HG03457 (cell line): ENCODE measurements at regions not wholly inside any gene's neighbourhood (a gene's known extent, or its start where the extent isn't known, plus 50 kb on each side); places are given as distances from the start of the nearest gene placed in this dataset.
"Not testable (repeated sequence)": the region's sequence is repeated elsewhere in the genome, so short reads cannot be mapped to it uniquely, and the experiment has no call there.

Experiments used
- ATAC-seq: cut with Tn5 transposase; IDR thresholded peaks from one replicate; pipeline ENCODE4 v1.9.1; 2021; ENCODE audit warnings: moderate number of reproducible peaks; ENCODE audit not compliant: unreplicated experiment

DNA sequence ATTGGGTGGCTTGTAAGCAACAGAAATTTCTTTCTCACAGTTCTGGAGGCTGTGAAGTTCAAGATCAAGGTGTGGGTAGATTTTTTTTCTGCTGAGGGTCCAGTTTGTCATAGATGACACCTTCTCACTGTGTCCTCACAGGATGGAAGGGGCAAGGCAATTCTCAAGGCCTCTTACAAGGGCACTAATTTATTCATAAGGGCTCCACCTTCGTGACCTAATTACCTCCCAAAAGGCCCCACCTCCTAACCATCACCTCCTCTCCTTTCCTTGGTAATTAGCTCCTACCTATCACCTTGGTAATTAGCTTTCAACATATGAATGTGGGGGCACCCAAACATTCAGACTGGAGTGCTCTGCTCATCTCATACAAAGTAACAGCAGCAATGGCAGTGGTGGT is 92.3 kb upstream of the CD44 start:
- ATAC-seq: no peak

DNA sequence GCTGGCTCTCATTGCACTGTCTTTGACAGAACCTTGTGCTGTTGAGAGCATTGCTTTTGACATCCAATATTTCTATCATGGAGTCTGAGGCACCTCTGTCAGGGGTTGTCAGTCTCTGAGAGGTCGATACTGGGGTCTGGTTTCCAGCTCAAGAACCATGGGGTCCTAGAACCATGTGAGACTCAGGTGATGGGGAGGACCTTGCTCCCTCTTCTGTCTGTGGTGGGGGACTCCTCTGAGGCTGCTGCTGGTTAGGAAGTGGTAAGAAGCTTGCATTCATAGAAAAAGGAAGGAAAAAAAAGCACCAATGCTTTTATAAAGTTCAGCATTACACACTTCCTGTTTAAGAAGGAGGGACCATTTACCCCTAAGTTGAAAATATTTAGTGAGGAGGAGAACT is 91.8 kb upstream of the CD44 start:
- ATAC-seq: no peak

DNA sequence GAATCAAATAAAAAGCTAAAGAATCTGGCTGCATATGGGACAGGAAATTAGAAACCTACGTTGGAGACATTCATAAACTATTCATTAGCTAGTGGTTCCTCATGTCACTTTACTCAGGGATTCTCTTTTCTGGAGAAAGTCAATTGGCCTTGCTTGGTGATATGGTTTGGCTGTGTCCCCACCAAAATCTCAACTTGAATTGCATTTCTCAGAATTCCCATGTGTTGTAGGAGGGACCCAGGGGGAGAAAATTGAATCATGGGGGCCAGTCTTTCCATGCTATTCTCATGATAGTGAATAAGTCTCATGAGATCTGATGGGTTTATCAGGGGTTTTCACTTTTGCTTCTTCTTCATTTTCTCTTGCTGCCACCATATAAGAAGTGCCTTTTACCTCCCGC is 91.2 kb upstream of the CD44 start:
- ATAC-seq: no peak

DNA sequence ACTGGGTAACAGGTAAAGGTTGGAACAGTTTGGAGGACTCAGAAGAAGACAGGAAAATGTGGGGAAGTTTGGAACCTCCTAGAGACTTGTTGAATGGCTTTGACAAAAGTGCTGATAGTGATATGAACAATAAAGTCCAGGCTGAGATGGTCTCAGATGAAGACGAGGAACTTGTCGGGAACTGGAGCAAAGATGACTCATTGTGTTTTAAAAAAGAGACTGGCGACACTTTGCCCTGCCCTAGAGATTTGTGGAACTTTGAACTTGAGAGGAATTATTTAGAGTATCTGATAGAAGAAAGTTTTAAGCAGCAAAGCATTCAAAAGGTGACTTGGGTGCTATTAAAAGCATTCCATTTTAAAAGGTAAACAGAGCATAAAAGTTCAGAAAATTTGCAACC is 90.6 kb upstream of the CD44 start:
- ATAC-seq: not testable (repeated sequence)

DNA sequence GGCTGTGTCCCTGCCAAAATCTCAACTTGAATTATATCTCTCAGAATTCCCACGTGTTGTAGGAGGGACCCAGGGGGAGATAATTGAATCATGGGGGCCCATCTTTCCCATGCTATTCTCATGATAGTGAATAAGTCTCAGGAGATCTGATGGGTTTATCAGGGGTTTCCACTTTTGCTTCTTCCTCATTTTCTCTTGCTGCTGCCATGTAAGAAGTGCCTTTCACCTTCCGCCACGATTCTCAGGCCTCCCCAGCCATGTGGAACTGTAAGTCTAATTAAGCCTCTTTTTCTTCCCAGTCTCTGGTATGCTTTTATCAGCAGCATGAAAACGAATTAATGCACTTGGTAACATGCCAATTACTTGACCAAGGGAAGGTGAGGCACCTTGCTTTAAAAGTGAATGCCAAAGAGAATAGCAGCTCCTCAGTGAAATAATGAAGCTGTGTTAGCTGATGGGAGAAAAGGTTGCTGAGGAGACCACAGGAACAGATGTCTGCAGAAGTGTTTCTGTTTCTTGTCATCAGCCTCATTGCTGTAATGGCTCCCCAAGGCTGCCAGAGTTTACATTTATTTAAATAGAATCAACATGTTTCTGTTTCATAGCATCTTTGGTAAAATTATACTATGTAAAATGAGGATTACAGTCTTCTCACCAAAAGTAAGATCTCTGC is 89.0 kb upstream of the CD44 start:
- no peak for ATAC-seq

DNA sequence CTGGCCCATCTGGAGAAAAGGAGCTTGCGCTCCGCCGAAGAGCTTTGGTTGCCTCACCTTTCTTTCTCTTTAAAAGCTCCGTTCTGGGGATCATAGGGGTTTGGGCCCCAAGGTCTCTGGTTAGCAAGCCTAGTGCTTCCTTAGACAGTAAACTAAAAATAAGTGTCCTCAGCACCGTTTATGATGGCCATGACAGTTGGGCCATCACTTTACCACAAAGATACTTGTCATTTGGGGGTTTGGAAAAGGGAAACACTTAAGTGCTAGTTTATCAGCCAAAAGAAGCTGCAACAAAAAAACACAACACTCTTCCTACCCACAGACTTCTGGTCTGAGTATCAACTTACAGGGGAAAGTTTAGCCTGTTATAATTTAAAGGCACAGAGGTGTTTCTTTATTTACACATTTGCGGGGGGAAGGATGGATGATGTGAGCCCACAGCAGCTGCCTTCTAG is 88.4 kb upstream of the CD44 start:
- ATAC-seq: no peak

DNA sequence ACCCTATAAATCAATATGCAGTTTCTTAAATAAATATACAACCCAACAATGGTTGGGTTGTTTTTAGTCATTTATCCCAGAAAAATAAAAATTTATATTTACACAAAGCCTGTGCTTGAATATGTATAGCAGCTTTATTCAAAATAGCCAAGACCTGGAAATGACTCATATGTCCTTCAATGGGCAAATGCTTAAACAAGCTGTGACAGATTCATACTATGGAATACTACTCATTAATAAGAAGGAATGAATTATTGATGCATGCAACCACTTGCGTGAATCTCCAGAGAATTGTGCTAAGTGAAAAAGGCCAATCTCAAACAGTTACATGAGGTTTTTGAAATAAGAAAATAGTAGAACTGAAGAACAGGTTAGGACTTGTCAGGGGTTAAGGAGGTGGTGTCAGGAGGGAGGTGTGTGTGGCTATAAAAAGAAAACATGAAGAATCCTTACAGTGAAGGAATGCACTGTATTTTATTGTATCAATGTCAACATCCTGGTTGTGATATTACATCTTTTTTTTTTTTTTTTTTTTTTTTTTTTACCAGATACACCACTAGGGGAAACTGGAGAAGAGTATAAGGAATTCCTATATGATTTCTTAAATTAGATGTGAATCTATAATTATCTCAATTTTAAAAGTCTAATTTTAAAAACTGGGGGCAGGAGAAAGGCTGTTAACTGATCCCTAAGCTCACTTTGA is 82.4 kb upstream of the CD44 start:
- ATAC-seq: no peak

DNA sequence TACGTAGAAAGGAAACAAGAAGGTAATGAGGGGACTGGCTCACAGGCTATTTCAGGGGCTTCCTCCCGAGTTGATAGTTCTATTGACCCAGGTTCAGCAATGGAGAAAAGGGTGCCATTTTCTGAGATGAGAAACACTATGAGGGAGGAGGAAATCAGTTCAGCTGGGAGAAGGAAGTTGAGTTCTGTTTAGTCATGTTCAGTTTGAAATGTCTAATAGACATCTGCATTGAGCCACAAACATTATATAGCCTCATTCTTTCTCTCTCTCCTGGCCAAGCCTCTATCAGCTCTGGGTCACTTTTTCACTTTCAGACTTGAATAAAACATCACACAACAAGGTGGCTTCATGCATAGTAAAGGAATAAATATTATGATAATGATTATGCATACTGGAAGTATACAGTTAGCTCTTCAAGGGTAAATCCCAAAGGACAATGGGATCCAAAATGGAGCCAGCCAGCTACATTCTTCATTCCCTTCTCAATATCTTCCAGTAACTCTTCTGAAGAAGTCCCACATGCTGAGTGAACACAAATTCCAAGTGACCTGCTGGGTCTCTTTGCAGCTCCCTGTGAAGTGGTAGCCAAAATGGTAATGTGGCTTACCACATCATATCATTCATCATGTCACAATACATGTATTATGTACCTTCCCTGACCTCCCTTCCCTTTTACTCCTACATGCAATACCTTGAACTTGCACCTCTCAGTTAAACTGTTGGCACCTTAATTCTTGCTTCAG is 80.9 kb upstream of the CD44 start:
- ATAC-seq: no peak

DNA sequence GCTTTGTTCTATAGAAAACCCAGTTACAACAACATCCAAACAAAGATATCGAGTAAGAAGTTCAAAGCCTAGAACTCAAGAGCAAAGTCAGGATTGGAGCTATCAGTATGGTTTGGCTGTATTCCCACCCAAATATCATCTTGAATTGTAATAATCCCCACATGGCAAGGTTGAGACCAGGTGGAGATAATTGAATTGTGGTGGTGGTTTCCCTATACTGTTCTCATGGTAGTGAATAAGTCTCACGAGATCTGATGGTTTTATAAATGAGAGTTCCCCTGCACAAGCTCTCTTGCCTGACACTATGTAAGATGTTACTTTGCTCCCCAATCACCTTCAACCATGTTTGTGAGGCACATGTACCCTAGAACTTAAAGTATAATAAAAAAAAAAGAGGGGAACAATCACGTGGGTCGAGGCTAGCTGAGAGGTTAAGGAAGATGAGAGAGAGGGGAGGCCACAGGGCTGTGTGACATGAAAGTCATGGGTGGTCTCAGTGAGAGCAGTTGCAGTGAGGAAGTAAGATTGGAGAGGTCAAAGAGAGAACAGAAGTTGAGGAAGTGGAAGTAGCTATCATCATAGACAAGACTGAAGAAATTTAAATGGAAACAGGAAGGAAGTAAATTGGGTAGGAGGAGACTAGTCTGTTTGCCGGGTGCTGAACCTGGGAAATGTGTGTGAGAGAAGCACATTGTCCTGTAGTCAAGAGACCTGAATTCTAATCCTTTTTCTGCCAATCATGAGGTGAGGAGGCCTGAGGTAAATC is 80.1 kb upstream of the CD44 start:
- ATAC-seq: no peak

DNA sequence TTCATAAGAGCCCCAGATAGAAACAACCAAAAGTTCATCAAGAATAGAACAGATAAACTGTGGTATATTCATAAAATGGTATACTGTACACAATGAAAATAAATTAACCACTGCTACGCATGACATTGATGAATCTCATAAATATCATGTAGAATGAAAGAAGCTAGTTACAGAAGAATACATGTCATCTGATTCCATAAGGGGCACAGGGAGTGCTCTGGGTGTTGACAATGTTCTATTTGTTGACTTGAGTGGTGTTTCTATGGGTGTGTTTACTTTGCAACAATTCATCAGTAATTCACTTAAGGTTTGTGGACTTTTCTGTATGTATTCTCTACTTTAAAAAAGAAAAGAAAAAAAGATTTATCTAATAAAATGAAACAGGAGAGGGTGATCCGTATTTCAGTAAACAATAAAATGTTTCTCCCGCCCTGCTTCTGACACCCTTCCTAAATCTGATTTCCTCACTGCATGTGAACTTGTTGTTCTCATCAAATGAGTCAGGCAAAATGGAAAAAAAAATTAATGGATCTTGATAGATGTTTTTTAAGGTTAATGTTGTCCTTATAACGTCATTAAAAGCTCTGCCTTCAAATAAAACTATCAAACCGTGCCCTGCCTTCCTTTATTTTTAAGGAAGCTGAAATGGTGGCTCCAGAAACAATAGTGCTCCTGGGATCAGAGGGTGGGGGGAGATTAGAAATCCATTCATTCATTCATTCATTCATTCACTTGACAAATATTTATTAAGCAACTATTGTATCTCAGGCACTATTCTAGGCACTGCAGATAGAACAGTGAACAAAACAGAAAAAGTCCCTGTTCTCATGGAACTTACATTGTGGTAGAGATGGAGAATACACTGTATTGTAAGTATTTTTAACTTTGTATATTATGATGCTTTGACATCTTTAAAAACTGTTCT is 77.2 kb upstream of the CD44 start:
- ATAC-seq: no peak

DNA sequence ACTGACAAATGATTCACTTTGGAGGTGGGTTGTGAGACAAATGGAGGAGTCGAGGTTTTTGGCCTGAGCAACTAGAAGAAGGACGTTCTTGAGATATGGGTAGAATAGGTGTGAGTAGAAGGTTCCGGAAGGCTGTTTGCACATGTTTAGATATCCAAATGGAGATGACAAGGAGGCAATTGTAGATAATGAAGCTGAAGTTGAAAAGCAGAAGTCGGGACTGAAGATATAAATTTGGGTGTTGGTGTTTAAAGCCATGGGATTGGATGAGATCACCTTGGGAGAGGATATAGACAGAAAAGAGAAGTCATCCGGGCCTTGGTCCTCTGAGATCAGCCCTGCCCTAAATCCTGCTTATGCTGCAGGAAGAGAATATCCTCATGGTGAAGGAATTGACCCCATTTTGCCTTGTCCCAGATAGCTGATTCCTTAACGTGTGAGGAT is 75.5 kb upstream of the CD44 start:
- no peak for ATAC-seq

DNA sequence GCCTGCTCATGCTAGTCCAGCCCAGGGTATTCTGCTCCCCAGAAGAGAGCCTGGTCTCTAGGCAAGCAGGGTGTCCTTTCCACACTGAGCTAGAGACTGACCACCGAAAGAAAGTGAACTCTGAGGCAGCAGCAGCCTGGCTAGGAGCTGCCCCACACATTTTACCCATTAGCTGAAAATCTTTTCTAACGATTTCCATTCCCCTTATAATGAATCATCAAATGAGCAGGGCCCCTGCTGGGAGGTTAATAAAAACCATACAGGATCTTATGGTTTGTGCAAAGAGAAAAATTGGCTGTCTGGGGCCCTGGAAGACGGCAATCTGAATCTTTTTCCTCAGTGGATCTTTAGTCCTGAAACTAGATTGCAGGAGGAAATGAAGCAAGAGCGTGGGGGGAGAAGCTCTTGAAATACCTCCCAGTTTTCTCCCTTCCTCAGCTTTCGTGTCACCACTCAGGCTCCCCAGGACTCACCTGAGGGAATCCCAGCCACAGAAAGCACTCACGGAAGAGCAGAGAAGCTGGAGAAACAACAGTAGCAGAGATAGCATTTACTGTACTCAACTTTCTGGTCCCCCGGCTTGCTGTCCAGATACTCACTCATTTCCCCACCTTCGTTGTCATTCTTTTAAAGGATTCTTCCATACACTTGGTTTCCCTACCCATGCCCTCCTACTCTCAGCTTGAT is 74.7 kb upstream of the CD44 start:
- no peak for ATAC-seq

DNA sequence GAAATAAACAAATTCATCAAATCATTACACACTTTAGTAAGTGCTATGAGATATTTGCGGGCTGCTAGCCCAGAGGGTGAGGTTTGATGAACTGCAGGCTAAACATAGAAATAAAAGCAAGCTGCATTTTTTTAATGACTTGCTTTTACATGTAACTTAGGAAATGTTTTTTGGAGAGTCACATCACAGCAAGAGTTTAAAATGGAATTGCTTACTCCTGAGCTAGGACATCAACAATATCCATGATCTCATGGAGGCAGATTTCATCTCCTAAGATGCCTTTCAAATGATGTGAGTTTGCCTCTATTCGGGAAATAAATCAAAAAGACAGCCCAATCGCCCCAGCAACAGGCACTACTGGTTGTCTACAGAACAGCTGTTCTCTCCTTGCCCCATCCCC is 73.4 kb upstream of the CD44 start:
- ATAC-seq: no peak

DNA sequence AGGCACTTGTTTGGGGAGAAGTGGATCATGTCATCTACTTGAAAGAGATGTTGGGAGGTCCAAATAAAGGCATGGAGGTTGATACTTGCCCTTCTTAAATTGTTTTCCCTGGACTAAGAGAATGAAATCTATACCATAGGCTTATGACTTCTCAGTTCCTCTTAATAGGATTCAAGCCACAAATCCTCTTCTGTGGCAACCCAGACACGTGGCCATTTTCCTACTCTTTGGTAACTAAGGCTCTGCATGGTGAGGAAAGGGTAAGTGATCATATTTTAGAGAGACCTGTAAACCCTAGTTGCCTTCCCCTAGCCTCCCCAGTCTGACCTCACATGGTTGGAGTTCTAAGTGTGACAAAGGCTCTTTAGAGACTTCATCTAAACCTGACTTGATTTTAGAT is 72.9 kb upstream of the CD44 start:
- ATAC-seq: no peak

DNA sequence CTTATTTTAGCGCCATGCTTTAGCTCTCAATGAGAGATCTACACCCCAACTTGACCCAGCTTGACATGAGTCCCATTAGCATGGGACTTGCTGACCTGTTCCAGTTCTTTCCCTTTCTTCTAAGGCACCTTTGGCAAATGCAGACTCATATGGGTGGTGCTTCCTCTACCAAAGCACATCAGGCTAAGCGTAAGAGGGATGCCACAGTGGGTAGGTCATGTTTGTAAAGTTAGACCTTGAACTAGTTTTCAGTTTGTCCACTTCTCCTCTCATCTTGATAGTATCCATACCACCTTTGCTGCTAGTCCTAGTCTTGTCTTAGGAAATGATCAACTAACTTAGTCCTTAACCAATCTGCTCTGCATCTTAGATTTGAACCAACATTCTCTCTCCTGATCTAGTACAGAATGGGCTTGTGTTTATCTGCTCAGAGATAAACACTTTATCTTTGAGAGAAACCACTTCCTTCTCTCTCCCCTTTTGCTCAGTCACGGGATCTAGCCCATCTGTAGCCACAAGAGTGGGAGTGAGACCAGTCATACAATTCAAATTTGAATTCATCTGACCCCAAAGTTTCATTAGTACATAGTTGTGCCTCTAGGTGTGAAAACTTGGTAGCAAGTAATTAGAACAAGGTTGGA is 72.1 kb upstream of the CD44 start:
- peak; percentile 86 for ATAC-seq

DNA sequence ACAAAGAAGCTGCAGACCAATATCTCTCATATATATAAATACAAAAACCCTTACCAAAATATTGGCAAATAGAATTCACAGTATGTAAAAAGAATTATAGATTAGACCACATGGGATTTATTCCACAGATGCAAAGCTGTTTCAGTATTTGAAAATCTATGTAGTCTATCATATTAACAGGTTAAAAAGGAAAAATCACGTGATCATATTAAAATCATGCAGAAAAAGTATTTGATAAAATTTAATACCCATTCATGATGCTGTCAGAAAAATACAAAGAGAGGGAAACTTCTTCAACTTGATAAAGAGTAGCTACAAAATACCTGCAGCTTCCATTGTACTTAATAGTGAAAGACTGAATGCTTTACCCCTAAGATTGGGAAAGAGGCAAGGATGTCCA is 67.2 kb upstream of the CD44 start:
- no peak for ATAC-seq

DNA sequence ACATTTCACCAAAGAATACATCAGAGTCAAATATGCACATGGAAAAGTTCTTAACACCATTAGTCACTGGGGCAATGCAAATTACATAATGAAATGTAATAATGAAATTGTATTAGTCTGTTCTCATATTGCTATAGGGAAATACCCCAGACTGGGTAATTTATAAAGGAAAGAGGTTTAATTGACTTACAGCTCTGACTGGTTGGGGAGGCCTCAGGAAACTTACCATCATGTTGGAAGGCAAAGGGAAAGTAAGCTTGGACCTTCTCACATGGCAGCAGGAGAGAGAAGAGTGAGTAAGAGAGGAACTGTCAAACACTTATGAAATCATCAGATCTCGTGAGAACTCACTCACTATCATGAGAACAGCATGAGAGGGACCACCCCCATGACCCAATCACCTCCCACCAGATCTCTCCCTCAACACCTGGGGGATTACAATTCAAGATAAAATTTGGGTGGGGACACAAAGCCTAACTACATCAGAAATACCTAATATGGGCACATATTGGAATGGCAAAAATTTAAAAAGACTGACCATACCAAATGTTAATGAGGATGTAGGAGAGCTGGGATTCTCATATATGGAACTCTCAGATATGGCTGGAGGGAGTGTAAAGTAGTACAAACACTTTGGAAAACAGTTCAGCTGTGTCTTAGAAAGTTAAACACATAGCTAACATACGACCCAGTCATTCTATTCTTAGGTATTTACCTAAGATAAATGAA is 65.1 kb upstream of the CD44 start:
- ATAC-seq: no peak
